Testis (tissue), 2 donors: ENCODE measurements at regions not wholly inside any gene's neighbourhood (a gene's known extent, or its start where the extent isn't known, plus 50 kb on each side); places are given as distances from the start of the nearest gene placed in this dataset.

Experiments used
- POLR2A ChIP-seq: fragments of 450-650 bp; IDR thresholded peaks from one replicate; pipeline ENCODE4 v1.6.1; 2017; ENCODE audit warnings: antibody characterized with exemption, mild to moderate bottlenecking, moderate library complexity
- TF ChIP-seq, protein P1 (sequence below), 3 experiments: fragments of 450-650 bp in 2 of 3; fragments of 200-600 bp in 1 of 3; sonication (generic) in 1 of 3; IDR thresholded peaks; one replicate each; pipeline ENCODE4 v1.5.1; 2016 to 2019; ENCODE audit warnings: antibody characterized with exemption in 3 of 3, mild to moderate bottlenecking in 2 of 3, moderate library complexity in 1 of 3

- TF ChIP-seq, protein P1, sequence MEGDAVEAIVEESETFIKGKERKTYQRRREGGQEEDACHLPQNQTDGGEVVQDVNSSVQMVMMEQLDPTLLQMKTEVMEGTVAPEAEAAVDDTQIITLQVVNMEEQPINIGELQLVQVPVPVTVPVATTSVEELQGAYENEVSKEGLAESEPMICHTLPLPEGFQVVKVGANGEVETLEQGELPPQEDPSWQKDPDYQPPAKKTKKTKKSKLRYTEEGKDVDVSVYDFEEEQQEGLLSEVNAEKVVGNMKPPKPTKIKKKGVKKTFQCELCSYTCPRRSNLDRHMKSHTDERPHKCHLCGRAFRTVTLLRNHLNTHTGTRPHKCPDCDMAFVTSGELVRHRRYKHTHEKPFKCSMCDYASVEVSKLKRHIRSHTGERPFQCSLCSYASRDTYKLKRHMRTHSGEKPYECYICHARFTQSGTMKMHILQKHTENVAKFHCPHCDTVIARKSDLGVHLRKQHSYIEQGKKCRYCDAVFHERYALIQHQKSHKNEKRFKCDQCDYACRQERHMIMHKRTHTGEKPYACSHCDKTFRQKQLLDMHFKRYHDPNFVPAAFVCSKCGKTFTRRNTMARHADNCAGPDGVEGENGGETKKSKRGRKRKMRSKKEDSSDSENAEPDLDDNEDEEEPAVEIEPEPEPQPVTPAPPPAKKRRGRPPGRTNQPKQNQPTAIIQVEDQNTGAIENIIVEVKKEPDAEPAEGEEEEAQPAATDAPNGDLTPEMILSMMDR (IDR thresholded peaks at IDR 0.05) = no peak
- no peak for TF ChIP-seq POLR2A
Measured at GRCh38 chr12:90128526-90128925, 419.9 kb upstream of the ATP2B1 start.
